ENCODE measurements at regions not wholly inside any gene's neighbourhood (a gene's known extent, or its start where the extent isn't known, plus 50 kb on each side); places are given as distances from the start of the nearest gene placed in this dataset.
"Not testable (repeated sequence)": the region's sequence is repeated elsewhere in the genome, so short reads cannot be mapped to it uniquely, and the experiment has no call there.

GRCh38 chr6:14887986-14888574 is 357.8 kb upstream of the JARID2 start:
- no peak overlapping the region for H3K4me3 Mint-ChIP-seq
- DNase-seq (ENCODE audit: low spot score in 2 of 2, unreplicated experiment in 2 of 2) = no peak

GRCh38 chr6:14888575-14889000 is 357.3 kb upstream of the JARID2 start:
- H3K27ac Mint-ChIP-seq = no peak overlapping the region
- peaks cover 3% of the 10 kb centered on the region for H3K9me3 Mint-ChIP-seq
- TF ChIP-seq CTCF (IDR thresholded peaks at IDR 0.05; ENCODE audit: unreplicated experiment) = no peak
- H3K27me3 Mint-ChIP-seq (ENCODE audit: low read depth) = no peaks in the 10 kb centered on the region
- no peaks in the 10 kb centered on the region for H3K36me3 Mint-ChIP-seq
- H3K4me3 Mint-ChIP-seq = no peak overlapping the region
- DNase-seq (ENCODE audit: low spot score in 2 of 2, unreplicated experiment in 2 of 2) = no peak
- H3K4me1 Mint-ChIP-seq = peaks cover 7% of the 10 kb centered on the region

More at GRCh38 chr6:14887986-14888574, 357.8 kb upstream of the JARID2 start:
- Mint-ChIP-seq H3K36me3 (no peaks in the 10 kb centered on the region), H3K9me3 (no peaks in the 10 kb centered on the region), H3K4me1 (peaks cover 8% of the 10 kb centered on the region), H3K27ac (no peak overlapping the region), H3K27me3 (ENCODE audit: low read depth) (no peaks in the 10 kb centered on the region)
- TF ChIP-seq CTCF (IDR thresholded peaks at IDR 0.05; ENCODE audit: unreplicated experiment) = no peak

- Mint-ChIP-seq H3K36me3 (no peaks in the 10 kb centered on the region), H3K27me3 (ENCODE audit: low read depth) (no peaks in the 10 kb centered on the region), H3K4me1 (peaks cover 2% of the 10 kb centered on the region), H3K9me3 (peaks cover 5% of the 10 kb centered on the region), H3K27ac (no peak overlapping the region), H3K4me3 (no peak overlapping the region)
- no peak for TF ChIP-seq CTCF (IDR thresholded peaks at IDR 0.05; ENCODE audit: unreplicated experiment)
- no peak for DNase-seq (ENCODE audit: low spot score in 2 of 2, unreplicated experiment in 2 of 2)
These were observed 356.7 kb upstream of the JARID2 start for GRCh38 chr6:14889188-14889587.

GRCh38 chr6:14889611-14890593 is 356.0 kb upstream of the JARID2 start:
- no peaks in the 10 kb centered on the region for H3K27me3 Mint-ChIP-seq (ENCODE audit: low read depth)
- H3K4me1 Mint-ChIP-seq = no peaks in the 10 kb centered on the region
- no peaks in the 10 kb centered on the region for H3K36me3 Mint-ChIP-seq
- no peak for DNase-seq (ENCODE audit: low spot score in 2 of 2, unreplicated experiment in 2 of 2)
- no peak overlapping the region for H3K4me3 Mint-ChIP-seq
- TF ChIP-seq CTCF (IDR thresholded peaks at IDR 0.05; ENCODE audit: unreplicated experiment) = no peak
- H3K9me3 Mint-ChIP-seq = peaks cover 5% of the 10 kb centered on the region
- no peak overlapping the region for H3K27ac Mint-ChIP-seq

- not testable (repeated sequence) for H3K27ac Mint-ChIP-seq; H3K27me3 Mint-ChIP-seq (ENCODE audit: low read depth); H3K36me3 Mint-ChIP-seq; H3K9me3 Mint-ChIP-seq; DNase-seq (ENCODE audit: low spot score in 2 of 2, unreplicated experiment in 2 of 2); H3K4me1 Mint-ChIP-seq; H3K4me3 Mint-ChIP-seq
These were observed 354.0 kb upstream of the JARID2 start for GRCh38 chr6:14891820-14892375.

- peaks cover 2% of the 10 kb centered on the region for H3K4me1 Mint-ChIP-seq
- H3K9me3 Mint-ChIP-seq = peaks cover 5% of the 10 kb centered on the region
- H3K27ac Mint-ChIP-seq = no peak overlapping the region
- H3K4me3 Mint-ChIP-seq = no peak overlapping the region
- no peak for DNase-seq (ENCODE audit: low spot score in 2 of 2, unreplicated experiment in 2 of 2)
- TF ChIP-seq CTCF (IDR thresholded peaks at IDR 0.05; ENCODE audit: unreplicated experiment) = no peak
- H3K27me3 Mint-ChIP-seq (ENCODE audit: low read depth) = peaks cover 2% of the 10 kb centered on the region
- no peaks in the 10 kb centered on the region for H3K36me3 Mint-ChIP-seq
These were observed 351.8 kb upstream of the JARID2 start for GRCh38 chr6:14894105-14894504.
